Activated CD8-positive, alpha-beta T cell treated with anti-CD3 and anti-CD28 coated beads, Interleukin-2, amount 10 ng/mL, durations not matched to agents 7 days and 5 days (primary cell): ENCODE measurements at regions not wholly inside any gene's neighbourhood (a gene's known extent, or its start where the extent isn't known, plus 50 kb on each side); places are given as distances from the start of the nearest gene placed in this dataset.
"Not testable (repeated sequence)": the region's sequence is repeated elsewhere in the genome, so short reads cannot be mapped to it uniquely, and the experiment has no call there.

Experiments used
- ATAC-seq: fragments of 150-1000 bp; cut with Tn5 transposase; one replicate; pipeline ENCODE4 v1.10.0; 2021; ENCODE audit warnings: moderate library complexity
- CTCF ChIA-PET: fragments of 350-600 bp; sonication (Branson Sonifier 250); formaldehyde crosslinking; loops from one replicate; lab custom pipeline; 2021; ENCODE audit warnings: antibody characterized with exemption; lab: Charles Lee
- POLR2A ChIA-PET: fragments of 350-600 bp; sonication (Branson Sonifier 250); formaldehyde crosslinking; loops from one replicate; lab custom pipeline; 2021; ENCODE audit warnings: antibody characterized with exemption; lab: Charles Lee
- DNase-seq: peaks from one replicate; pipeline ENCODE4 v3.0.0-alpha.2; 2020
- H3K27ac Mint-ChIP-seq: one replicate; pipeline ENCODE4 v1.8.0; 2021; ENCODE audit warnings: mild to moderate bottlenecking, mixed read lengths
- H3K27me3 Mint-ChIP-seq: one replicate; pipeline ENCODE4 v1.8.0; 2021; ENCODE audit warnings: low read depth, mixed read lengths
- H3K36me3 Mint-ChIP-seq: one replicate; pipeline ENCODE4 v1.8.0; 2021; ENCODE audit warnings: low read depth, mixed read lengths
- H3K4me1 Mint-ChIP-seq: one replicate; pipeline ENCODE4 v1.8.0; 2021; ENCODE audit warnings: low read depth, mixed read lengths
- H3K4me3 Mint-ChIP-seq: one replicate; pipeline ENCODE4 v1.8.0; 2021; ENCODE audit warnings: mild to moderate bottlenecking, mixed read lengths
- H3K9me3 Mint-ChIP-seq: one replicate; pipeline ENCODE4 v1.8.0; 2022; ENCODE audit warnings: mixed read lengths; ENCODE audit not compliant: insufficient read depth

GRCh38 chr16:13344001-13344400 is 442.6 kb downstream of the SHISA9 start:
- no peak for DNase-seq
- H3K4me1 Mint-ChIP-seq, result no peaks in the 10 kb centered on the region
- no peaks in the 10 kb centered on the region for H3K27me3 Mint-ChIP-seq
- H3K9me3 Mint-ChIP-seq, result no peaks in the 10 kb centered on the region
- H3K36me3 Mint-ChIP-seq, result no peaks in the 10 kb centered on the region
- H3K27ac Mint-ChIP-seq, result no peak overlapping the region
- no peak overlapping the region for H3K4me3 Mint-ChIP-seq
- ChIA-PET POLR2A (no interaction called here), CTCF (no interaction called here)
- no peak for ATAC-seq

- Mint-ChIP-seq H3K4me3 (no peak overlapping the region), H3K27me3 (no peaks in the 10 kb centered on the region), H3K36me3 (no peaks in the 10 kb centered on the region), H3K4me1 (no peaks in the 10 kb centered on the region), H3K9me3 (no peaks in the 10 kb centered on the region), H3K27ac (no peak overlapping the region)
- DNase-seq (no peak), ATAC-seq (no peak)
- ChIA-PET POLR2A (no interaction called here), CTCF (no interaction called here)
Observed at GRCh38 chr16:13348416-13348815, 447.0 kb downstream of the SHISA9 start.

DNA sequence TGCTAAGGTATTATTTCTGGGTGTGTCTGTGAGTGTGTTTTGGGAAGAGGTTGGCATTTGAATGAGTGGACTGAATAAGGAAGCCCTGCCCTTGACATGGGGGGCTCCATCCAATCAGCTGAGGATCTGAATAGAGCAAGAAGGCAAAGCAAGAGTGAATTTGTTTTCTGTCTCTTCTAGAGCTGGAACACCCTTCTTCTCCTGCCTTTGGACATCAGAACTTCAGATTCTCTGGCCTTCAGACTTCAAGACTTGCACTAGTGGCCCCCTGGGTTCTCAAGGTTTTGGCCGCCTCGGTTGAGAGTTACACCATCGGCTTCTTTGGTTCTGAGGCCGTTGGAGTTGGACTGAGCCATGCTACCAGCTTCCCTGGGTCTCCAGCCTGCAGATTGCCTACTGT is 448.6 kb downstream of the SHISA9 start:
- Mint-ChIP-seq H3K4me3 (no peak overlapping the region), H3K36me3 (no peaks in the 10 kb centered on the region), H3K4me1 (no peaks in the 10 kb centered on the region), H3K27me3 (no peaks in the 10 kb centered on the region), H3K27ac (no peak overlapping the region), H3K9me3 (no peaks in the 10 kb centered on the region)
- POLR2A ChIA-PET, result no interaction called here
- CTCF ChIA-PET, result no interaction called here
- DNase-seq (no peak), ATAC-seq (no peak)

DNA sequence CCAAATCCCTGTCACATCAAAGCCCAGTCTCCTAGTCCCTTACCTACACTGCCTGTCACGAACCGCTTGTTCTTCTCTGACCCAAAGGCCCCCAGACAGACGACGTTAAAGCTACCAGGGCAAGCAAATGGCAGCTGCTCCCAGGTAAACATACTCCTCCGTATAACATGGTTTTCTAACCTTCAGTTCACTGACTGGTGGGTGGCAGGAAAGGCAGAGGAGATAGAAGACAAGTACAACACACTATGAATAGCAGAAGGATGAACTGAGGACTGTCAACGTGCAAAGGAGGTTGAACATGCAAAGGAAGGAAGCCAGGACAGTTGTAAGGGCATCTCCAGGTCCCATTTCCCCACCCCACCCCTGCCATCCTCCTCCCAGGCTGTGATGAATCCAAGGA is 449.8 kb downstream of the SHISA9 start:
- no peak for ATAC-seq
- no peak overlapping the region for H3K27ac Mint-ChIP-seq
- CTCF ChIA-PET, result no interaction called here
- no peaks in the 10 kb centered on the region for H3K9me3 Mint-ChIP-seq
- H3K36me3 Mint-ChIP-seq, result no peaks in the 10 kb centered on the region
- no peak overlapping the region for H3K4me3 Mint-ChIP-seq
- H3K27me3 Mint-ChIP-seq, result no peaks in the 10 kb centered on the region
- no peak for DNase-seq
- POLR2A ChIA-PET, result no interaction called here
- H3K4me1 Mint-ChIP-seq, result no peaks in the 10 kb centered on the region

GRCh38 chr16:13351601-13352217 is 450.3 kb downstream of the SHISA9 start:
- ATAC-seq (no peak), DNase-seq (no peak)
- no peaks in the 10 kb centered on the region for H3K36me3 Mint-ChIP-seq
- ChIA-PET POLR2A (no interaction called here), CTCF (no interaction called here)
- no peak overlapping the region for H3K27ac Mint-ChIP-seq
- H3K4me1 Mint-ChIP-seq, result no peaks in the 10 kb centered on the region
- peaks cover 2% of the 10 kb centered on the region for H3K9me3 Mint-ChIP-seq
- H3K27me3 Mint-ChIP-seq, result no peaks in the 10 kb centered on the region
- no peak overlapping the region for H3K4me3 Mint-ChIP-seq

DNA sequence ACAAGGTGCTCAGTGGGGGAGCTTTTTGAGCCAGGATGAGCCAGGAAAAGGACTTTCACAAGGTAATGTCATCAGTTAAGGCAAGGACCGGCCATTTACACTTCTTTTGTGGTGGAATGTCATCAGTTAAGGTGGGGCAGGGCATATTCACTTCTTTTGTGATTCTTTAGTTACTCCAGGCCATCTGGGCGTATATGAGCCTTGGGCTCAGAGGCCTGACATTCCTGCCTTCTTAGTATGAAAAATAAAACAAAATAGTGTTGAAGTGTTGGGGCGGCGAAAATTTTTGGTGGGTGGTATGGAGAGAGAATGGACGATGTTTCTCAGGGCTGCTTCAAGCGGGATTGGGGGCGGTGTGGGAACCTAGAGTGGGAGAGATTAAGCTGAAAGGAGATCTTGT is 451.4 kb downstream of the SHISA9 start:
- CTCF ChIA-PET, H3K9me3 Mint-ChIP-seq, ATAC-seq, DNase-seq, H3K4me1 Mint-ChIP-seq, H3K27me3 Mint-ChIP-seq, H3K36me3 Mint-ChIP-seq, H3K4me3 Mint-ChIP-seq, POLR2A ChIA-PET, H3K27ac Mint-ChIP-seq: not testable (repeated sequence)

GRCh38 chr16:13357842-13358241 is 456.4 kb downstream of the SHISA9 start:
- H3K36me3 Mint-ChIP-seq, H3K4me1 Mint-ChIP-seq, ATAC-seq, POLR2A ChIA-PET, DNase-seq, H3K4me3 Mint-ChIP-seq, H3K27ac Mint-ChIP-seq, CTCF ChIA-PET, H3K27me3 Mint-ChIP-seq, H3K9me3 Mint-ChIP-seq: not testable (repeated sequence)

DNA sequence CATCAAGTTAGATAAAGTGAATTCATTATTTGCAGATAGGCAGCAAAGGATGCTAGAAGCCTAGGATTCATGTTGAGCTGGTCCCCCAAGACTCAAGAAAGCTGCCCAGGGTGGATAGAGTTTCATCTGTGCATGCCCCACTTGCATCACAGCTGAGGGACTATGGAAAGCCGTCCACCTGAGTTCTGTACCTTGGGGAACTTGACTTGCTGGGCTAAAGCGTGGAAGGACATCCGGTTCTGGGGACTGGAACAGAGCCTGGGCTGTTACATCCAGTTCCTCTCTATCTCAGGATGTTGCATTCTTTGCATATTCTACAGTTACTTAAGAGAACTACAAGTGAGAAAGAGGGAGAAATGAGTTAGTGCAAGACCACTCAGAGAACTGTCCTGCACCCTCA is 458.4 kb downstream of the SHISA9 start:
- no peak overlapping the region for H3K27ac Mint-ChIP-seq
- CTCF ChIA-PET, result no interaction called here
- ATAC-seq, result no peak
- POLR2A ChIA-PET, result no interaction called here
- DNase-seq, result no peak
- no peak overlapping the region for H3K4me3 Mint-ChIP-seq
- H3K36me3 Mint-ChIP-seq, result no peaks in the 10 kb centered on the region
- H3K4me1 Mint-ChIP-seq, result no peaks in the 10 kb centered on the region
- H3K27me3 Mint-ChIP-seq, result no peaks in the 10 kb centered on the region
- H3K9me3 Mint-ChIP-seq, result peaks cover 9% of the 10 kb centered on the region

GRCh38 chr16:13372421-13372820 is 471.0 kb downstream of the SHISA9 start:
- no peak for DNase-seq
- peaks cover 11% of the 10 kb centered on the region for H3K9me3 Mint-ChIP-seq
- no peak overlapping the region for H3K27ac Mint-ChIP-seq
- H3K27me3 Mint-ChIP-seq, result no peaks in the 10 kb centered on the region
- ATAC-seq, result no peak
- no peaks in the 10 kb centered on the region for H3K4me1 Mint-ChIP-seq
- no peak overlapping the region for H3K4me3 Mint-ChIP-seq
- ChIA-PET POLR2A (no interaction called here), CTCF (no interaction called here)
- H3K36me3 Mint-ChIP-seq, result no peaks in the 10 kb centered on the region

GRCh38 chr16:13376174-13376573 is 474.8 kb downstream of the SHISA9 start:
- POLR2A ChIA-PET, result no interaction called here
- DNase-seq, result no peak
- H3K36me3 Mint-ChIP-seq, result no peaks in the 10 kb centered on the region
- no peaks in the 10 kb centered on the region for H3K4me1 Mint-ChIP-seq
- no peak overlapping the region for H3K27ac Mint-ChIP-seq
- CTCF ChIA-PET, result no interaction called here
- no peaks in the 10 kb centered on the region for H3K27me3 Mint-ChIP-seq
- no peak for ATAC-seq
- peaks cover 16% of the 10 kb centered on the region for H3K9me3 Mint-ChIP-seq
- H3K4me3 Mint-ChIP-seq, result no peak overlapping the region

DNA sequence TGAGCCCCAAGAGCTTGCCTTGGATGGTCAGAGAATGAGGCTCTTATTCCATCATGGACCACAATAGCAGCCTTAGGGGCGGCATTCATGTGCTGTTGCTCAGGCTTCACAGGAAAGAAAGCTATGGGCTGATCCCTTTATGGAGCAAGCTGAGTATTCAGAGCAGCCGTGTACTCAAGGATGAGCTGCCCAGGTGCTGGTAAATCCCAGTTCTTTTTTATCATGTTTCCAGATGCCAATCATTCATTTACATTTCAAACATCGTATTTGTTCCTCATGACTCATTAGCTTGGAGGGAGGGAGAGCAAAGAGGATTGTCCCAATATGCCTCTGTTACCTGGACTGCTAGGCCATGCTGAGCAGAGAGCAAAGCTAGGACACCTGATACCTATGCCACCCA is 475.7 kb downstream of the SHISA9 start:
- Mint-ChIP-seq H3K36me3 (no peaks in the 10 kb centered on the region), H3K4me1 (no peaks in the 10 kb centered on the region), H3K4me3 (no peak overlapping the region), H3K9me3 (peaks cover 16% of the 10 kb centered on the region), H3K27ac (no peak overlapping the region), H3K27me3 (no peaks in the 10 kb centered on the region)
- ChIA-PET CTCF (no interaction called here), POLR2A (no interaction called here)
- DNase-seq, result no peak
- no peak for ATAC-seq

DNA sequence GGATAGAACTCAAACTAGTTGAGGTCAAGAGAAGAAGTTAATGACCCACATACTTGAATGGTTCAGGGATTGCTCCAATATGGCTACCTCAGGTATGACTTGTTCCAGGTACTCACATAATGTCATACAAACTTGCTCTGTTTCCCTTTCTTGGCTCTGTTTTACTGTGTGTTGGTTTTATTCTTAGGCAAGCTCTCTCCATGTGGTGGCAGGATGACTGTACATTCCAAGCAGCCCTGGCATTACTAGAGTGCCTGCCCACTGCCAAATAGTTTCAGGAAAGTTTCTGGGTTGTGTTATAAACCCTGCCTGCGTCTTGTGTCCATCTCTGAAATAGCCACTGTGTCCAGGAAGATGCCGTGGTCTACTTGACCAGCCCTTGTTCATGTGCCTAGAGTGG is 476.8 kb downstream of the SHISA9 start:
- ChIA-PET CTCF (no interaction called here), POLR2A (no interaction called here)
- Mint-ChIP-seq H3K4me3 (no peak overlapping the region), H3K4me1 (no peaks in the 10 kb centered on the region), H3K27ac (no peak overlapping the region), H3K36me3 (no peaks in the 10 kb centered on the region), H3K27me3 (no peaks in the 10 kb centered on the region), H3K9me3 (peaks cover 21% of the 10 kb centered on the region)
- ATAC-seq, result no peak
- DNase-seq, result no peak

GRCh38 chr16:13379266-13379665 is 477.9 kb downstream of the SHISA9 start:
- H3K9me3 Mint-ChIP-seq, result peaks cover 25% of the 10 kb centered on the region
- no peak overlapping the region for H3K27ac Mint-ChIP-seq
- H3K36me3 Mint-ChIP-seq, result no peaks in the 10 kb centered on the region
- DNase-seq (no peak), ATAC-seq (no peak)
- ChIA-PET CTCF (no interaction called here), POLR2A (no interaction called here)
- H3K4me3 Mint-ChIP-seq, result no peak overlapping the region
- no peaks in the 10 kb centered on the region for H3K27me3 Mint-ChIP-seq
- no peaks in the 10 kb centered on the region for H3K4me1 Mint-ChIP-seq
